OCI-LY7 (cell line): ENCODE measurements at regions not wholly inside any gene's neighbourhood (a gene's known extent, or its start where the extent isn't known, plus 50 kb on each side); places are given as distances from the start of the nearest gene placed in this dataset.

Source experiments
- EZH2phosphoT487 ChIP-seq: fragments of 200-600 bp; sonication (generic); IDR thresholded peaks from 2 replicates; pipeline ENCODE4 v1.6.1; 2018; ENCODE audit warnings: low read depth, borderline replicate concordance, mild to moderate bottlenecking, mixed run types, antibody characterized with exemption, low read length, moderate library complexity, mixed read lengths
- TF ChIP-seq, protein P1 (sequence below): fragments of 200-600 bp; sonication (generic); conservative IDR thresholded peaks from 2 replicates; pipeline ENCODE4 v1.5.1; 2014; ENCODE audit warnings: mild to moderate bottlenecking, antibody characterized with exemption, low read length, moderate library complexity, mixed read lengths

DNA sequence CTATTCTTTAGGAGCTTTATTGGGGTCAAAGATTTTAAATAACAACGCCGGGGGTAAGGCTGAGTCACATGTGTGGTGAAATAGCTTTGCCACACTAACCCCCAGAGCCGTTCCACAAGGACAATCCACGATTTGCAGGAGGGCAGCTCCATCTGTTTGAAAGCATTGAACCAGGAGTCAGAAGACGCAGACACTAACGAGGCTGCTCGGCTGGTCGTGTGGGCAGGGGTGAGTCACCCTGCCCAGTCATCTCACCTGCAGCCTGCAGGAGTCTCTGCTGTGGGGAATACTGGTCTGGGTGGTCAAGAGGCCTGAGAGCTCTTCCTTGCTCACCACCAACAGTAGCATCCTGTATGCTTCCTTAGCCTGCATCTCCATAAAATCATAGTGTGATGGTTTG lies 149.2 kb upstream of the NCK2 start:
- TF ChIP-seq, protein P1, sequence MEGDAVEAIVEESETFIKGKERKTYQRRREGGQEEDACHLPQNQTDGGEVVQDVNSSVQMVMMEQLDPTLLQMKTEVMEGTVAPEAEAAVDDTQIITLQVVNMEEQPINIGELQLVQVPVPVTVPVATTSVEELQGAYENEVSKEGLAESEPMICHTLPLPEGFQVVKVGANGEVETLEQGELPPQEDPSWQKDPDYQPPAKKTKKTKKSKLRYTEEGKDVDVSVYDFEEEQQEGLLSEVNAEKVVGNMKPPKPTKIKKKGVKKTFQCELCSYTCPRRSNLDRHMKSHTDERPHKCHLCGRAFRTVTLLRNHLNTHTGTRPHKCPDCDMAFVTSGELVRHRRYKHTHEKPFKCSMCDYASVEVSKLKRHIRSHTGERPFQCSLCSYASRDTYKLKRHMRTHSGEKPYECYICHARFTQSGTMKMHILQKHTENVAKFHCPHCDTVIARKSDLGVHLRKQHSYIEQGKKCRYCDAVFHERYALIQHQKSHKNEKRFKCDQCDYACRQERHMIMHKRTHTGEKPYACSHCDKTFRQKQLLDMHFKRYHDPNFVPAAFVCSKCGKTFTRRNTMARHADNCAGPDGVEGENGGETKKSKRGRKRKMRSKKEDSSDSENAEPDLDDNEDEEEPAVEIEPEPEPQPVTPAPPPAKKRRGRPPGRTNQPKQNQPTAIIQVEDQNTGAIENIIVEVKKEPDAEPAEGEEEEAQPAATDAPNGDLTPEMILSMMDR: no peak
- TF ChIP-seq EZH2phosphoT487: no peak
